ENCODE measurements at regions not wholly inside any gene's neighbourhood (a gene's known extent, or its start where the extent isn't known, plus 50 kb on each side); places are given as distances from the start of the nearest gene placed in this dataset.
"Not testable (repeated sequence)": the region's sequence is repeated elsewhere in the genome, so short reads cannot be mapped to it uniquely, and the experiment has no call there.

DNA sequence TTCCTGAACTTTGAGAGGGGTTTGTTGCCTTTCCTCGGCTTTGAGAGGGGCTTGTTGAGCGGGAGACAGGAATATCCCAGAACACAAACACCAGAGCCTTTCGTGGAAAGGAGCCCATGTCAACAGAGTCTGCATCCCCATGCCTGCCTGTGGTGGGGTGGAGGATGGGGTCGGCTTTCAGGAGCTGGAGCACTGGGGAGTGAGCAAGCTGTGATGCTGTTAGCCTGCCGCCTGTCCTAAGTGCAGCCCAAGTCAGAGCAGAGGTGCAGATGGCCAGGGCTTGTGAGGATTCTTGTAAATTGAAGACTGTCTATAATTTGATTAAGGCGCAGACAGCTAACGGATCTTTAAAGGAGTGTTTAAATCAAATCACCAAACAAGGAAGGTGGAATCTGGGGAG is 103.3 kb upstream of the ANK2 start:
- no peak for DNase-seq (ENCODE audit: low spot score)

DNA sequence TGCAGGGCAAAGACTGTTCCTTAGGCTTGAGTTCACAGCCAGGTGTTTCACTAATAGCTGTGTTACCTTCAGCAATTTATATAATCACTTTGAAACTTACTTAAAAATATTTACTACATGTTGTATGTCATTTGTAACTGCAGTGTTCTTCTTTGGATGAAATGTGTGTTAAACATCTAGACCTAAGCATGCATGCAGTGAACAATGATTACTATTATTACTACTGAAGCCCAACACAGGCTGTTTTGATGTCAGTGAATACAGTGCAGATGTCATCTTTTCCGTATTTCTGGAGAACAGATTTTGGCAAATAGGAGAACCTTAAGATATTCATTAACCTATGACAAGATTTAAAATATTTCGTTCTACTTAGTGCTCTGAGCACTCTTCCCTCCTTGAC is 101.8 kb upstream of the ANK2 start:
- DNase-seq (ENCODE audit: low spot score) = no peak

DNA sequence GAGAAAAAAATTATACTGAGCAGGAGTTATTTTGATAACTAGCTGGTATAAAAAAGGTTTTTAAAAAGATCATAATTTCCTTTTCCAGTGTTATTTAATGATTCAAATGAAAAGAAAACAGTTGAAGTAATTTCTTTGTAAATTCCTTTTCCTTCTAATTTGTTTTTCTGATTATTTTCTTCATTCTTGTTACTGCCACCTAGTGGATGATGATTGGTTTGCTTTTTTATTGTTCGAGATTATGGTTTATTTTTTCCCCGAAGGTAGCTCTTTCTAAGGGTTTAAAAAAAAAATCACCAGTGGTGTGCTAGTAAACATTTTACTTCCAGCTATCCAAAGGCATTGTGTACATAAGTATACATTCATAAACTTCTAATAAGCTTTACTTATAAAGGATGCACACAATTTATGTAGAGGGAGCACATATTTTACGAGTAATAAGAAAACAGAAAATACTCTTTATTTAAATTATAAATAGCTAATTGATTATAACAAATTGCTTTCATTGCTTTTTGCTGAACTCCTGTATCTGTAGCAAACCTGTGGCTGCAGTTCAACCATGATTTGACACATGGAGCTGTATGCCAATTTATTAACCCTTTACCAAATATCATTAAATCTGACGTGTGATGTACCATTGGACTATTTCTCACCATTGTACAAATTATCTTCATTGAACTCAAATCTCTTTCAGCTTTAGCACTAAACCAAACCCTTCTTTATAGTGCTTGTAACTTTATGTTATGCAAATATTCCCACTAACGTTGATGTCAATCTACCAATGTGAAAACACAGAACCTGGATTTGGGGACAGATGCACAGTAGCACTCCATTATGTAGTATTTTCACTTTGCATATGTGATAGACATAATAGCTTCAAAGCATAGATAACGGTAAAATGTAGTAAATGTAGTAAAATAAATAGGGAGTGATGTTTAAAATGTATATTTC is 97.8 kb upstream of the ANK2 start:
- DNase-seq (ENCODE audit: low spot score) = peak; percentile 22

DNA sequence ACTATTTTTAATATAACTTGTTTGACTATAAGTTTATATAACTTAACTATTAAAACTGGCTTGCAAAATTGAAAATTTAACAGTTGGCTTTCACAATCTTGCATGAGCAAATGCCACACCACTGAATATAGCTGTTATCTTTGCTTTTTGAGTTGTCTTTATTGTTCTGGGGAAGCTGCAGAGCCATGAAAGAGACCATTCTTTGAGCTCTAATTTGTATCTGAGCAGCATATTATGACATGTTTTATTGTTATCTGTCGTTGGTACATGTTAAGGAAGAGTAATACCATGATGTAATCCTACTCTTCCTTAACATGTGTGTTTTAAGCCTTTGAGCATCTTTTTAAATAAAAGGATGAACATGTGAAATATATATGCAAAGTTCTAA is 97.1 kb upstream of the ANK2 start:
- no peak for DNase-seq (ENCODE audit: low spot score)

DNA sequence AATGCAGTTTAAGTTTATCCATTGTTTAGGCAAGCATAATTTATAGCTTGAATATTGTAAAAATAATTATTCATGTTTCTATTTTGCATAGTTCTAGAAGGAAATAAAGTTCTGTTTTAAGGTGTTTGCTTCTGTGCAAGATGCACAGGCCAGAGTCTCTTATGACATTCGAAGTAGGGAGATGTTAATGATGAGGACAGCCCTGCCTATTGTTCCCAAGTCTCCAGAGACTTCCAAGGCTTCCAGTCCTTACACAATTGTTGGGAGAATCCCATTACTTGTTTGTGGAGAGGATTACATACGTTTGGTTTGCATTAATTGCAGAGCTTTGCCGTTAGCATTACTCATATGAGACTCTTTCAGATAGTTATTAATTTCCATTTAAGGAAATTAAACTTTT is 96.2 kb upstream of the ANK2 start:
- no peak for DNase-seq (ENCODE audit: low spot score)

DNA sequence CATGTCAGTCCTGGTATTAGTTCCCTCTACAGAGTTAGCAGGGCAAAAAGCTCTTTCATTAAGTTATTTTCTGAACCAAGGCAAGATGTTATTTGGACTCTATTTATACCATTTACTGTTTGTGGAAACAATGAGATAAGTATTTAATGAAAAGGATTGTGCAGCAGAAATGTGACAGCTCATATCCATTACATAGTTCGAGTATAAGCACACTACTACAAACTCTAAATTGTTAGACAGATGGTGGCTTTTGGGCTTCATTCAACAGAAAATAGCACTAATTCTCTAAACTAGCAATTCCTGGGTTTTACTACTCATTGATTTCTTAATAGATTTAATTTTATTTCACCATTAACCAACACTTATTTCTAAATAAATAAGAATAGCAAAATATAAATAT is 95.2 kb upstream of the ANK2 start:
- no peak for DNase-seq (ENCODE audit: low spot score)

DNA sequence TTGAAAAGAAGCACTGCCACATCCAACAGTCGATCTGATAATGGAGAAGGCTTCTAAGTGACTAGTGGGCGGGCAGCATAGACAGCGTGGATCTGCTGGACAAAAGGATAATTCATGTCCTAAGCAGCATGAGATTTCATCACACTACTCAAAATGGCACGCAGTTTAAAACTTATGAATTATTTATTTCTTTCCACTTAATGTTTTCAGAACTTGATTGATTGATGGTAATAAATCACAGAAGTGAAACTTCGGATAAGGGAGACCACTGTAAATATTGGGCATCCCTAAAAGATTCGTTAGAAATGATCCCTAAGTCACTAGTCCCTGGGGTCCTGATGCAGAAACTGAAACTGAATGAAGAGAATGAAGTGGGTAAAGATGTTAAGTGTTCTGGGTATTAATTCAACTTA is 93.0 kb upstream of the ANK2 start:
- DNase-seq (ENCODE audit: low spot score) = no peak

DNA sequence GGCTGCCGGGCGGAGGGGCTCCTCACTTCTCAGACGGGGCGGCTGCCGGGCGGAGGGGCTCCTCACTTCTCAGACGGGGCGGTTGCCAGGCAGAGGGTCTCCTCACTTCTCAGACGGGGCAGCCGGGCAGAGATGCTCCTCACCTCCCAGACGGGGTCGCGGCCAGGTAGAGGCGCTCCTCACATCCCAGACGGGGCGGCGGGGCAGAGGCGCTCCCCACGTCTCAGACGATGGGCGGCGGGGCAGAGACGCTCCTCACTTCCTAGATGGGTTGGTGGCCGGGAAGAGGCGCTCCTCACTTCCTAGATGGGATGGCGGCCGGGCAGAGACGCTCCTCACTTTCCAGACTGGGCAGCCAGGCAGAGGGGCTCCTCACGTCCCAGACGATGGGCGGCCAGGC is 91.7 kb upstream of the ANK2 start:
- DNase-seq (ENCODE audit: low spot score) = not testable (repeated sequence)

DNA sequence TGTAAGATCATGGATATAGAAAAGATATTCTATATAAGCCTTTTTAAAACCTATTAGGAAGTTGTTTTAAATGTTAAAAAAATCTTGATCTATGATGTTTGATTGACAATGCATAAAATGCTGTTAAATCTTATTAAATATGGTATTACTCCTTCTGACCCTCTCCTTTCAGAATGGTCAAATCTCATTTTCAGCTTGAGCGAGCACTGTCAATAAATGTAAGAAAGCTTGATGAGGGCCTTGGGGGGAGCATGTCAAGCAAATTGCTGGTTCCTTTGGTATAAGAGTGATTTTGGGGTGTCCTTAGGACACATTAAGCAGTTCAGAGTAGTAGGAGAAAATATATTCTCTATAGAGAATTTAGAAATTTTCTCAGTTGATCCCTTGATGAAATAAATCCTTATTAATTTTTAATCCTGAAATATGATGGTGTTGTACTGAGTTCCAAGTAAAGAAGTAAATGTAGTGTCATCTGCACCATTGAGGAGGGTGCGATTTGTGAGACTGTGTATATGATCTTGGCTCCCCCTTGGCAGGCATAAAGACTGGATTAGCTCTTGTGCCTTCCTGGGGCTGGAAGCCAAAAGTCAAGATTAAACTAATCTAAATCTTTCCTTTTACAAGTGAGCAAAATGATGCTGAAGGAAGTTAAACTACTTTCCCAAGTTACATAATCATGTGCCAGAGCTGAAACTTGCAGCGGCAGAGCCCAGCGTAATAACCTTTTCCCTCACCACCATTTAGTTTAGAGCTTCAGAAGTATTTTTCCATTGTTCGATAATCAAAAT is 82.6 kb upstream of the ANK2 start:
- DNase-seq (ENCODE audit: low spot score) = no peak

DNA sequence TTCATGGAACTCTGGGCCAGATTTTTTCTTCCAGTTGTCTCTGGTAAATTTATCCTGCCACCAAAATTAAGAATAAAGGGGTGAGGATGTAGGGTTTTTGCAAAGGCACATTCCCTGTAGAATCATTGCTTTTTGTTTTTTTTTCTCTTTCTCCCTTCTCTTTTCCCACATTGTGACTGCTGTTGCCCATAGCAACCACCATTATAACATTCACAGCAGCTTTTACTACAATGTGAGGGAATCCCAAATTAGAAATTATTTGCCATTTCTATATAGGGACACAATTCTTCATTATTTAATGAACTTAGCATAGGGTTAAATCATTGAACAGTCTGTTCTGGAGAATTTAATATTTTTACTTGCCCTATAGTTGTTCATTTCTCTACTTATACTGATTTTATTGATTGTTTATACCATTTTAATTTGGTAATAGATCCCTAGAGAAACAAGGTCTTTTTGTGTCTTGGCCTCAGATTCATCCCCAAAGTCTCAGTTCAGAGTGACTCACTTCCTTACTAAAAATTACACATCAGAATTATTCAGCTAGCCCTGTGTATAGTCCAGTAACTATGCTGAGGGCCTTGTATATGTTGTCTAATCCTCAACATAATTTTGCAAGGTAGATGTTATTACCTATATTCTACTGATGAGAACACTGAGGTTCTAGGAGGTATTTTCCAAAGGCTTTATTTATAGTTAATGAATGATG is 80.8 kb upstream of the ANK2 start:
- DNase-seq (ENCODE audit: low spot score) = peak; percentile 55

DNA sequence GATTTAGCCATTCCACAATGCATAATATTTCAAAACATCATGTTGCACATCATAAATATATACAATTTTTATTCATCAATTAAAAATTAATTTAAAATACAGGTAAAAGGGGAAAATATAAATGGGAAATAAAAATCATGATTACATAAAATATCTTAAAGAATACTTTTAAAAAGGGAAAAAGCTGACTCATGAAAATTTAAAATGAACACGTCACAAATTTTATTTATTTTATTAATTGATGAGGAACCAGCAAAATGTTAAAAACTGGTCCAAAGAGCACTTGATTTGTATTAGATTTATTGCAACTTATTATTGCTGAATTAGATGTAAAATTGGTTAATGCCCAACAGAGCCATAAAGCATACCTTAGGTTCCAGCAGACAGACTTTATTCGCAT is 78.5 kb upstream of the ANK2 start:
- no peak for DNase-seq (ENCODE audit: low spot score)

DNA sequence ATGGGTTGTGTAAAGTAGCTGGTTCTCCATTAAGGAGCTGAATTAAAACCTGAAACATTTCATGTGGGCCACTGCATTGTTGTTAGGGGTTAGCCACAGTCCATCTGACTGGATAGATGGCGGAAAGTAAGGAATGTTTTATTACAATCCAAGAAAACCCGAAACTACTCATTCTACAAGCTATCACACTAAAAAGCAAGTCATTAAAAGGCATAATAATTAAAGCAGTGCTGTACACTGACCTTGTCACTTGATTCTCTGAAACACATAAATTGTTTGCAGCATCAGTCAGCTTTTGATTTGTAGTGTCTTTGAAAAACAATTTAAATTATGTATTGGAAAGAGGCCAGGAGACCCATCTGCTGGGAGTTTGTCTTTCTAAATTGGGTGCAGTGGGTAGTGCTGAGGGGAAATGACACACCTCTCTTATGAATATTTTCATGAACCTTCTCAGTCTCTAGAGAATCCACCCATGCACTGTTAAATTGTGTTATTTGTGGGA is 75.7 kb upstream of the ANK2 start:
- DNase-seq (ENCODE audit: low spot score) = no peak

DNA sequence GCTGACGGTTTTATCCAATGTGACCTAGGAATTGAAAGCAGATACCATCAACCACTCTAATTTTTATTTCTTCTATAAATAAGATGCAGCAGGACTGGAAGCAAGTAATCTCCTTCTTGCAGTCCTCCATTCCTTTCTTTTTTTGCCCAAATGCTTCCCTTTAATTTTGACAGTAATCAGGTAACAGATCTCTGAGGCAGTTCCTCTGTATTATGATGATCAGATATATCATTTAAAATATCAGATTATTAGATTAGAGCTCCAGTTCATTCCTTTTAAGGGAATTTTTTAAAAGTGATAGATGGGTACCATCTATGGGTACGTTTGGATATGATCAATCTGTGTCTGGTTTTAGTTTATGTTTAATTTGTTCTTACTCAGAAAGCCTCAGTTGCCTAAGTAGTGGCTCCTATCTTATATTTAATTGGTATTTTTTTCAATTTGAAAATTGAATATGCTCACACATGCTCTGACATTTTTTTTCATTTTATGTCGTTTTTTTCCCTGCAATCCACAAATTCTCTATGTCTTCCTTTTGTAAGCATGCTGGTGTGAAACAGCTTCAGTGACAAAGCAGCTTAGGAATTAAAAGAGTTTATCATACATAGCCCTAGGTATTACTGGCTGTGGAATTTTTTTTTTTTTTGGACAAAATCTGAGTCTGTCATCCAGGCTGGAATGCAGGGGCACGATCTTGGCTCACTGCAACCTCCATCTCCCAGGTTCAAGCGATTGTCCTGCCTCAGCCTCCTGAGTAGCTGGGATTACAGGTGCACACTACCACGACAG is 73.7 kb upstream of the ANK2 start:
- DNase-seq (ENCODE audit: low spot score) = peak; percentile 10

DNA sequence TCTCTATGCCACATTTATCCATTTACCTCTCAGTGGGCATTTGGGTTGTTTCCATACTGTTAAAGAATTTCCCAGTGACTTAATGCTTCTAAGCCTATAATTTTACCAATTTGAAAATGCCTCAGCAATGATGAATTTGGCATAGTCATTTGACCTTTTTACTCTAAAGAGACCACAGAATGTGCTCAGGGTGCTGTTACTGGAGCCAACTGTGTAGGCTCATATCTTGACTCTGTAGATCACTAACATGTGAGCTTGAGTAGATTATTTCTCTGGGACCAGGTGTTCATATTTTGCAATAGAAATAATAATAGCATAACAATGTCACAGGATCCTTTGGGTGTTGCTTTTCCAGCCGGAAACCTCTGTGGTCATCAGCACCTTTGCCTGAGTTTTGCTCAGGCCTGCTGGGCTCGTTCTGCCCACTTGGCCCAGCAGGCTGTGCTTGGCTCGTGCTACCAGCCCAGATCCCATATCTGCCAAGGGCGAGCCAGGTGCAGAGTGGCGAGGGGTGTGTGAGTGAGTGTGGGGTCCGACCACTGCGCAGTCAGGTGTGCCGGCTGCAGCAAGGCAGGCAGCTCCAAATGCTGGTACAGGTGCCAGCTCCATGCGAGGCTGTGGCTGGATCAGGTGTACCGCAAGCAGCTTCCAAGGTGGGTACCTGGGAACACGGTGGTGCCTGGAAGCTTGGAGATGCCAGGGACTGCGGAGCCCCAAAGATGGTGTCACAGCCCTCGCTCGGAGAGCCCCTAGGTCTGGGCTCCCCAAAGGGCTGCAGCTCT is 70.6 kb upstream of the ANK2 start:
- DNase-seq (ENCODE audit: low spot score) = peak; percentile 7

DNA sequence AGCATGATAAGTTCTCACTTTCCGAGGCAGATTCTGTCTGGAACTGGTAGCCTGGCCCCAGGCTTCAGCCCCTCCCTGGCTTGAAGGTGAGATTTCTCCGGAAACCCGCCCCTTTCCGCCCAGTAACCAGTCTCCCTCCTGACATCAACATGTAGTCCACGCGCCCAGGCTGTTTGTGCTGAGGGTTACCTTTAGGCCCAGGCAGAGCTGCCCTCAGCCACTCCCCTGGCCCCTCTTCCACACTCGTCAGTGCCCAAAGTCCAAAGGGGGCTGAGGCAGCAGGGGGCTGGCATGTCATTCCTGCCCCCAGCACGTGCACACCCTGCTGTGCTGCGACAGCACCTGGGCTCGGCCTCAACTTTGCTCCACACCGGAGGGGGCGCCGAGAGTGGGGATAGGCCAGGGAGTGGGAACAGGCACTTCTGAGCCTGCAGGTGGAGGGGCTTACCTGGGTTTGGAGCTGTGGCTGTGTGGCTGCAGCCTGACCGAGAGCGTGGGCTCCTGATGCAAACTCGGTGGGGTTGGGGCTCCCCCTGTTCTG is 69.5 kb upstream of the ANK2 start:
- no peak for DNase-seq (ENCODE audit: low spot score)

DNA sequence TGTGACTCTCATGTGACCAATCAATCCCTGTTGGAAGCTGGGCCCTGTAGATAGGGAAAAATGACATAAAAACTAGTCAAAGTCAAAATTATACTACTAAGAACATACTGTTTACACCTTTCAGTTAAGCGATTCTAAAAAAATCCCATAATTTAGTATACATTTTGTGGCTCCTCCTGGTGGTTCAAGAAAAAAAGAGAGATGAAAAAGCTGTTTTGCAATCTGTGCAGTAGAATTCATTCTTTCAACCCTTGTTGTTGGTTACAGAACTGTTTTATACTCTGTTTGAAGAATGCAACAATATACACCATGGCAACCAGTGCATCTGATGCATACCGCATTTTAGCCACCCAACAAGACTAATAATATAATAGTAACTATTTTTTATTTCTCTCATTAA is 66.8 kb upstream of the ANK2 start:
- peak; percentile 23 for DNase-seq (ENCODE audit: low spot score)

DNA sequence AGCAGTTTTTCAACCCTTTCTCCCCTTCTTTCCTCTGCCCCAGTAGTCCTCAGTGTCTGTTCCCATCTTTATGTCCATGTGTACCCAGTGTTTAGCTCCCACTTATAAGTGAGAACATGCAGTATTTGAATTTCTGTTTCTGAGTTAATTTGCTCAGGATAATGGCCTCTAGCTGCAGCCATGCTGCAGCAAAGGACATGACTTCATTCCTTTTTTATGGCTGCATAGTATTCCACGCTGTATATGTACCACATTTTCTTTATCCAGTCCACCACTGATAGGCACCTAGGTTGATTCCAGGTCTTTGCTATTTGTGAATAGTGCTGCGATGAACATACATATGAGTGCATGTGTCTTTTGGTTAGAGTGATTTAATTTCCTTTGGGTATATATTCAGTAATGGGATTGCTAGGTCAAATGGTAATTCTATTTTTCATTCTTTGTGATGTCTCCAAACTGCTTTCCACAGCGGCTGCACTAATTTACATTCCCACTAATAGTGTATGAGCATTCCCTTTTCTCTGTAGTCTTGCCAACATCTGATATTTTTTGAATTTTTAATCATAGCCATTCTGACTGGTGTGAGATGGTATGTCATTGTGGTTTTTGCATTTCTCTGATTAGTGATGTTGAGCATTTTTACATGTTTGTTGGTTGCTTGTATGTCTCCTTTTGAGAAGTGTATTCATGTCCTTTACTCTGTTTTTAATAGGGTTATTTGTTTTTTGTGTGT is 54.6 kb upstream of the ANK2 start:
- DNase-seq (ENCODE audit: low spot score) = no peak
